WTC11 (cell line): ENCODE measurements at regions not wholly inside any gene's neighbourhood (a gene's known extent, or its start where the extent isn't known, plus 50 kb on each side); places are given as distances from the start of the nearest gene placed in this dataset.

Experiments
- ATAC-seq: fragments of 200-7000 bp; cut with Tn5 transposase; 2 replicates; pipeline ENCODE4 v1.10.0; 2021; ENCODE audit warnings: mild to moderate bottlenecking, moderate library complexity
- CTCF ChIA-PET: fragments of 300-600 bp; sonication (Branson Sonifier 250); formaldehyde crosslinking; loops from one replicate; lab custom pipeline; 2021; ENCODE audit warnings: antibody characterized with exemption; lab: Charles Lee
- POLR2A ChIA-PET: fragments of 350-600 bp; sonication (Branson Sonifier 250); formaldehyde crosslinking; loops from one replicate; lab custom pipeline; 2021; ENCODE audit warnings: antibody characterized with exemption; lab: Charles Lee
- DNase-seq: peaks from one replicate; pipeline ENCODE4 v3.0.0; 2021; ENCODE audit warnings: low spot score
- H3K27ac Mint-ChIP-seq: 2 replicates; pipeline ENCODE4 v1.8.0; 2021; ENCODE audit warnings: mixed read lengths
- H3K27me3 Mint-ChIP-seq: 2 replicates; pipeline ENCODE4 v1.8.0; 2021; ENCODE audit warnings: low read depth, mild to moderate bottlenecking, moderate library complexity, mixed read lengths
- H3K36me3 Mint-ChIP-seq: 2 replicates; pipeline ENCODE4 v1.8.0; 2021; ENCODE audit warnings: mixed read lengths
- H3K4me1 Mint-ChIP-seq: 2 replicates; pipeline ENCODE4 v1.8.0; 2022; ENCODE audit warnings: mixed read lengths
- H3K4me3 Mint-ChIP-seq: 2 replicates; pipeline ENCODE4 v1.8.0; 2021; ENCODE audit warnings: mild to moderate bottlenecking, moderate library complexity, mixed read lengths
- H3K9me3 Mint-ChIP-seq: 2 replicates; pipeline ENCODE4 v1.8.0; 2021; ENCODE audit warnings: mixed read lengths
- EMX1 ChIP-seq: fragments of 250-450 bp; sonication (Bioruptor Pico); IDR thresholded peaks from 2 replicates; pipeline ENCODE4 v1.8.0; 2021; ENCODE audit warnings: mild to moderate bottlenecking
- FOXK1 ChIP-seq: sonication (generic); formaldehyde crosslinking; IDR thresholded peaks from 2 replicates; pipeline ENCODE4 v1.8.0; 2022; ENCODE audit warnings: mild to moderate bottlenecking, moderate library complexity, missing genetic modification reagents
- GTF2I ChIP-seq: fragments of 250-450 bp; sonication (Bioruptor Pico); conservative IDR thresholded peaks from 2 replicates; pipeline ENCODE4 v1.4.0; 2021; ENCODE audit warnings: mild to moderate bottlenecking
- JAZF1 ChIP-seq: fragments of 250-450 bp; sonication (Bioruptor Pico); IDR thresholded peaks from 2 replicates; pipeline ENCODE4 v1.9.0; 2021; ENCODE audit warnings: moderate library complexity, mild to moderate bottlenecking, inconsistent platforms
- JUN ChIP-seq: sonication (generic); formaldehyde crosslinking; IDR thresholded peaks from 2 replicates; pipeline ENCODE4 v1.8.0; 2023; ENCODE audit warnings: mild to moderate bottlenecking, missing genetic modification reagents
- OVOL2 ChIP-seq: fragments of 250-450 bp; sonication (Bioruptor Pico); IDR thresholded peaks from 2 replicates; pipeline ENCODE4 v1.9.0; 2021; ENCODE audit warnings: mild to moderate bottlenecking, borderline replicate concordance
- SOX15 ChIP-seq: fragments of 250-450 bp; sonication (Bioruptor Pico); IDR thresholded peaks from 2 replicates; pipeline ENCODE4 v1.9.0; 2021; ENCODE audit warnings: mild to moderate bottlenecking
- TCF7 ChIP-seq: sonication (generic); formaldehyde crosslinking; IDR thresholded peaks from 2 replicates; pipeline ENCODE4 v1.8.0; 2022; ENCODE audit warnings: mild to moderate bottlenecking, low read depth, missing genetic modification reagents, moderate library complexity
- TEAD4 ChIP-seq: sonication (generic); formaldehyde crosslinking; IDR thresholded peaks from 2 replicates; pipeline ENCODE4 v1.8.0; 2022; ENCODE audit warnings: mild to moderate bottlenecking, missing genetic modification reagents
- ZBTB21 ChIP-seq: sonication (generic); formaldehyde crosslinking; IDR thresholded peaks from 2 replicates; pipeline ENCODE4 v1.8.1; 2023; ENCODE audit warnings: mild to moderate bottlenecking, missing genetic modification reagents, borderline replicate concordance
- ZNF121 ChIP-seq: sonication (generic); formaldehyde crosslinking; IDR thresholded peaks from 2 replicates; pipeline ENCODE4 v1.8.0; 2023; ENCODE audit warnings: missing genetic modification reagents
- ZNF423 ChIP-seq: fragments of 250-450 bp; sonication (Bioruptor Pico); IDR thresholded peaks from 2 replicates; pipeline ENCODE4 v2.1.2; 2022; ENCODE audit warnings: mild to moderate bottlenecking, moderate library complexity
- TF ChIP-seq, protein P1 (sequence below): fragments of 250-450 bp; sonication (Bioruptor Pico); IDR thresholded peaks from 2 replicates; pipeline ENCODE4 v1.8.0; 2021; ENCODE audit warnings: mild to moderate bottlenecking
- TF ChIP-seq, protein P2 (sequence below): sonication (generic); formaldehyde crosslinking; IDR thresholded peaks from 2 replicates; pipeline ENCODE4 v1.8.0; 2023; ENCODE audit warnings: missing genetic modification reagents, mild to moderate bottlenecking, borderline replicate concordance
- TF ChIP-seq, protein P3 (sequence below): sonication (generic); formaldehyde crosslinking; IDR thresholded peaks from 2 replicates; pipeline ENCODE4 v1.8.1; 2023; ENCODE audit warnings: mild to moderate bottlenecking, moderate library complexity, missing genetic modification reagents
- TF ChIP-seq, protein P4 (sequence below): sonication (generic); formaldehyde crosslinking; conservative IDR thresholded peaks from 2 replicates; pipeline ENCODE4 v1.8.1; 2023; ENCODE audit warnings: mild to moderate bottlenecking, low read depth, missing genetic modification reagents, moderate library complexity
- TF ChIP-seq, protein P5 (sequence below): fragments of 200-600 bp; IDR thresholded peaks from 2 replicates; pipeline ENCODE4 v1.8.0; 2022; ENCODE audit warnings: antibody characterized with exemption
- TF ChIP-seq, protein P6 (sequence below): sonication (generic); formaldehyde crosslinking; IDR thresholded peaks from 2 replicates; pipeline ENCODE4 v1.8.1; 2023; ENCODE audit warnings: mild to moderate bottlenecking, missing genetic modification reagents, moderate library complexity
- TF ChIP-seq, protein P7 (sequence below): sonication (generic); formaldehyde crosslinking; IDR thresholded peaks from 2 replicates; pipeline ENCODE4 v1.8.1; 2023; ENCODE audit warnings: mild to moderate bottlenecking, missing genetic modification reagents, moderate library complexity

DNA sequence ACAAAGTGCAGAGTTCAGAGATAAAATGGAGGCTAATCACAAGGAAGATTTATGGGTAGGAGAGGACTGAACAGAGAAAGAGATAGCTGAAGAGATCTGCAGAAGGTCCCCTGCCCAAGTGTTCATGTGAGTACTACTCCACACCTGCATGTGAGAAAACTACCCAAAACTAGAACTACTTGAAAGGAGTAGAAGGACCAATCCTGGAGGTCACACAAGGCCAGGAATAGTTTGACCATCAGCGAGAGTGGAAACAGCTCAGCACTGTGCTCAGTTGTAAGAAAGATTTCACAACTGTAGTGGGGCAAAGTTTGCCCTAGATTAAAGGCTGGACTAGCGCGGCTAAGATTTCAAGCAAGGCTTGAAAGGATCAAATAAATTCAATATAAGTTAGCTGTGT, 422.7 kb upstream of the LCORL start (continued):
- TF ChIP-seq, protein P1, sequence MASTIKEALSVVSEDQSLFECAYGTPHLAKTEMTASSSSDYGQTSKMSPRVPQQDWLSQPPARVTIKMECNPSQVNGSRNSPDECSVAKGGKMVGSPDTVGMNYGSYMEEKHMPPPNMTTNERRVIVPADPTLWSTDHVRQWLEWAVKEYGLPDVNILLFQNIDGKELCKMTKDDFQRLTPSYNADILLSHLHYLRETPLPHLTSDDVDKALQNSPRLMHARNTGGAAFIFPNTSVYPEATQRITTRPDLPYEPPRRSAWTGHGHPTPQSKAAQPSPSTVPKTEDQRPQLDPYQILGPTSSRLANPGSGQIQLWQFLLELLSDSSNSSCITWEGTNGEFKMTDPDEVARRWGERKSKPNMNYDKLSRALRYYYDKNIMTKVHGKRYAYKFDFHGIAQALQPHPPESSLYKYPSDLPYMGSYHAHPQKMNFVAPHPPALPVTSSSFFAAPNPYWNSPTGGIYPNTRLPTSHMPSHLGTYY, result no peak

DNA sequence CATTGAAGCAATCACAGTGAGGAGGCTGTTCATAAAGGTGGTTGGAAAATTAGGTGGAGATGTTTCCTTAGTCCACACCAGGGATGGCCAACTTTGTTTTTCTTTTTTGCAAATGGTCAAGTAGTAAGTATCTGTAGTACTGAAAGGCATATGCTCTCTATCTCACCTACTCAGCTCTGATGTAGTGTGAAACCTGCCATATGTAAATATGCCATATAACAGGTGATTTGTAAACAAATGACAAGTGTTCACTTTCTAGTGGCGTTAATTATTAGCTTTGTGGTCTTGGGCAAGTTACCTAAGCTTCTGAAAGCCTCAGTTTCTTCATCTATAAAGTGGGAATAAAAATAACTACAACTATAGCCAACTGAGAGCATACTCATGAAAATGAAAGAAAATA, 421.4 kb upstream of the LCORL start:
- no peak for ATAC-seq
- H3K4me1 Mint-ChIP-seq, result peaks cover 10% of the 10 kb centered on the region
- H3K27ac Mint-ChIP-seq, result no peak overlapping the region
- H3K27me3 Mint-ChIP-seq, result no peaks in the 10 kb centered on the region
- POLR2A ChIA-PET, result no interaction called here
- H3K9me3 Mint-ChIP-seq, result peaks cover 34% of the 10 kb centered on the region
- CTCF ChIA-PET, result no interaction called here
- DNase-seq, result no peak
- TF ChIP-seq FOXK1 (CRISPR knock-in tag) (no peak), EMX1 (no peak), ZNF121 (no peak), ZBTB21 (CRISPR knock-in tag) (no peak), ZNF423 (CRISPR knock-in tag) (no peak), SOX15 (CRISPR knock-in tag) (no peak), JAZF1 (CRISPR knock-in tag) (no peak), GTF2I (CRISPR knock-in tag) (no peak), OVOL2 (CRISPR knock-in tag) (no peak), TEAD4 (no peak), JUN (CRISPR knock-in tag) (no peak), TCF7 (CRISPR knock-in tag) (no peak)
- TF ChIP-seq, protein P2, sequence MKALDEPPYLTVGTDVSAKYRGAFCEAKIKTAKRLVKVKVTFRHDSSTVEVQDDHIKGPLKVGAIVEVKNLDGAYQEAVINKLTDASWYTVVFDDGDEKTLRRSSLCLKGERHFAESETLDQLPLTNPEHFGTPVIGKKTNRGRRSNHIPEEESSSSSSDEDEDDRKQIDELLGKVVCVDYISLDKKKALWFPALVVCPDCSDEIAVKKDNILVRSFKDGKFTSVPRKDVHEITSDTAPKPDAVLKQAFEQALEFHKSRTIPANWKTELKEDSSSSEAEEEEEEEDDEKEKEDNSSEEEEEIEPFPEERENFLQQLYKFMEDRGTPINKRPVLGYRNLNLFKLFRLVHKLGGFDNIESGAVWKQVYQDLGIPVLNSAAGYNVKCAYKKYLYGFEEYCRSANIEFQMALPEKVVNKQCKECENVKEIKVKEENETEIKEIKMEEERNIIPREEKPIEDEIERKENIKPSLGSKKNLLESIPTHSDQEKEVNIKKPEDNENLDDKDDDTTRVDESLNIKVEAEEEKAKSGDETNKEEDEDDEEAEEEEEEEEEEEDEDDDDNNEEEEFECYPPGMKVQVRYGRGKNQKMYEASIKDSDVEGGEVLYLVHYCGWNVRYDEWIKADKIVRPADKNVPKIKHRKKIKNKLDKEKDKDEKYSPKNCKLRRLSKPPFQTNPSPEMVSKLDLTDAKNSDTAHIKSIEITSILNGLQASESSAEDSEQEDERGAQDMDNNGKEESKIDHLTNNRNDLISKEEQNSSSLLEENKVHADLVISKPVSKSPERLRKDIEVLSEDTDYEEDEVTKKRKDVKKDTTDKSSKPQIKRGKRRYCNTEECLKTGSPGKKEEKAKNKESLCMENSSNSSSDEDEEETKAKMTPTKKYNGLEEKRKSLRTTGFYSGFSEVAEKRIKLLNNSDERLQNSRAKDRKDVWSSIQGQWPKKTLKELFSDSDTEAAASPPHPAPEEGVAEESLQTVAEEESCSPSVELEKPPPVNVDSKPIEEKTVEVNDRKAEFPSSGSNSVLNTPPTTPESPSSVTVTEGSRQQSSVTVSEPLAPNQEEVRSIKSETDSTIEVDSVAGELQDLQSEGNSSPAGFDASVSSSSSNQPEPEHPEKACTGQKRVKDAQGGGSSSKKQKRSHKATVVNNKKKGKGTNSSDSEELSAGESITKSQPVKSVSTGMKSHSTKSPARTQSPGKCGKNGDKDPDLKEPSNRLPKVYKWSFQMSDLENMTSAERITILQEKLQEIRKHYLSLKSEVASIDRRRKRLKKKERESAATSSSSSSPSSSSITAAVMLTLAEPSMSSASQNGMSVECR (CRISPR knock-in tag), result no peak
- TF ChIP-seq, protein P3, sequence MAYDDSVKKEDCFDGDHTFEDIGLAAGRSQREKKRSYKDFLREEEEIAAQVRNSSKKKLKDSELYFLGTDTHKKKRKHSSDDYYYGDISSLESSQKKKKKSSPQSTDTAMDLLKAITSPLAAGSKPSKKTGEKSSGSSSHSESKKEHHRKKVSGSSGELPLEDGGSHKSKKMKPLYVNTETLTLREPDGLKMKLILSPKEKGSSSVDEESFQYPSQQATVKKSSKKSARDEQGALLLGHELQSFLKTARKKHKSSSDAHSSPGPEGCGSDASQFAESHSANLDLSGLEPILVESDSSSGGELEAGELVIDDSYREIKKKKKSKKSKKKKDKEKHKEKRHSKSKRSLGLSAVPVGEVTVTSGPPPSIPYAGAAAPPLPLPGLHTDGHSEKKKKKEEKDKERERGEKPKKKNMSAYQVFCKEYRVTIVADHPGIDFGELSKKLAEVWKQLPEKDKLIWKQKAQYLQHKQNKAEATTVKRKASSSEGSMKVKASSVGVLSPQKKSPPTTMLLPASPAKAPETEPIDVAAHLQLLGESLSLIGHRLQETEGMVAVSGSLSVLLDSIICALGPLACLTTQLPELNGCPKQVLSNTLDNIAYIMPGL (CRISPR knock-in tag), result no peak
- TF ChIP-seq, protein P4, sequence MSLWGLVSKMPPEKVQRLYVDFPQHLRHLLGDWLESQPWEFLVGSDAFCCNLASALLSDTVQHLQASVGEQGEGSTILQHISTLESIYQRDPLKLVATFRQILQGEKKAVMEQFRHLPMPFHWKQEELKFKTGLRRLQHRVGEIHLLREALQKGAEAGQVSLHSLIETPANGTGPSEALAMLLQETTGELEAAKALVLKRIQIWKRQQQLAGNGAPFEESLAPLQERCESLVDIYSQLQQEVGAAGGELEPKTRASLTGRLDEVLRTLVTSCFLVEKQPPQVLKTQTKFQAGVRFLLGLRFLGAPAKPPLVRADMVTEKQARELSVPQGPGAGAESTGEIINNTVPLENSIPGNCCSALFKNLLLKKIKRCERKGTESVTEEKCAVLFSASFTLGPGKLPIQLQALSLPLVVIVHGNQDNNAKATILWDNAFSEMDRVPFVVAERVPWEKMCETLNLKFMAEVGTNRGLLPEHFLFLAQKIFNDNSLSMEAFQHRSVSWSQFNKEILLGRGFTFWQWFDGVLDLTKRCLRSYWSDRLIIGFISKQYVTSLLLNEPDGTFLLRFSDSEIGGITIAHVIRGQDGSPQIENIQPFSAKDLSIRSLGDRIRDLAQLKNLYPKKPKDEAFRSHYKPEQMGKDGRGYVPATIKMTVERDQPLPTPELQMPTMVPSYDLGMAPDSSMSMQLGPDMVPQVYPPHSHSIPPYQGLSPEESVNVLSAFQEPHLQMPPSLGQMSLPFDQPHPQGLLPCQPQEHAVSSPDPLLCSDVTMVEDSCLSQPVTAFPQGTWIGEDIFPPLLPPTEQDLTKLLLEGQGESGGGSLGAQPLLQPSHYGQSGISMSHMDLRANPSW (CRISPR knock-in tag), result no peak
- TF ChIP-seq, protein P5, sequence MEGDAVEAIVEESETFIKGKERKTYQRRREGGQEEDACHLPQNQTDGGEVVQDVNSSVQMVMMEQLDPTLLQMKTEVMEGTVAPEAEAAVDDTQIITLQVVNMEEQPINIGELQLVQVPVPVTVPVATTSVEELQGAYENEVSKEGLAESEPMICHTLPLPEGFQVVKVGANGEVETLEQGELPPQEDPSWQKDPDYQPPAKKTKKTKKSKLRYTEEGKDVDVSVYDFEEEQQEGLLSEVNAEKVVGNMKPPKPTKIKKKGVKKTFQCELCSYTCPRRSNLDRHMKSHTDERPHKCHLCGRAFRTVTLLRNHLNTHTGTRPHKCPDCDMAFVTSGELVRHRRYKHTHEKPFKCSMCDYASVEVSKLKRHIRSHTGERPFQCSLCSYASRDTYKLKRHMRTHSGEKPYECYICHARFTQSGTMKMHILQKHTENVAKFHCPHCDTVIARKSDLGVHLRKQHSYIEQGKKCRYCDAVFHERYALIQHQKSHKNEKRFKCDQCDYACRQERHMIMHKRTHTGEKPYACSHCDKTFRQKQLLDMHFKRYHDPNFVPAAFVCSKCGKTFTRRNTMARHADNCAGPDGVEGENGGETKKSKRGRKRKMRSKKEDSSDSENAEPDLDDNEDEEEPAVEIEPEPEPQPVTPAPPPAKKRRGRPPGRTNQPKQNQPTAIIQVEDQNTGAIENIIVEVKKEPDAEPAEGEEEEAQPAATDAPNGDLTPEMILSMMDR, result no peak
- TF ChIP-seq, protein P6, sequence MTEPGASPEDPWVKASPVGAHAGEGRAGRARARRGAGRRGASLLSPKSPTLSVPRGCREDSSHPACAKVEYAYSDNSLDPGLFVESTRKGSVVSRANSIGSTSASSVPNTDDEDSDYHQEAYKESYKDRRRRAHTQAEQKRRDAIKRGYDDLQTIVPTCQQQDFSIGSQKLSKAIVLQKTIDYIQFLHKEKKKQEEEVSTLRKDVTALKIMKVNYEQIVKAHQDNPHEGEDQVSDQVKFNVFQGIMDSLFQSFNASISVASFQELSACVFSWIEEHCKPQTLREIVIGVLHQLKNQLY (CRISPR knock-in tag), result no peak
- TF ChIP-seq, protein P7, sequence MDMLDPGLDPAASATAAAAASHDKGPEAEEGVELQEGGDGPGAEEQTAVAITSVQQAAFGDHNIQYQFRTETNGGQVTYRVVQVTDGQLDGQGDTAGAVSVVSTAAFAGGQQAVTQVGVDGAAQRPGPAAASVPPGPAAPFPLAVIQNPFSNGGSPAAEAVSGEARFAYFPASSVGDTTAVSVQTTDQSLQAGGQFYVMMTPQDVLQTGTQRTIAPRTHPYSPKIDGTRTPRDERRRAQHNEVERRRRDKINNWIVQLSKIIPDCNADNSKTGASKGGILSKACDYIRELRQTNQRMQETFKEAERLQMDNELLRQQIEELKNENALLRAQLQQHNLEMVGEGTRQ, result no peak
- peaks cover 17% of the 10 kb centered on the region for H3K36me3 Mint-ChIP-seq
- no peak overlapping the region for H3K4me3 Mint-ChIP-seq
